ENCODE measurements at regions not wholly inside any gene's neighbourhood (a gene's known extent, or its start where the extent isn't known, plus 50 kb on each side); places are given as distances from the start of the nearest gene placed in this dataset.
A peak's percentile ranks its signal among the peaks of the same experiment; 100 is the strongest.

- in situ Hi-C loops (cut with MboI; ENCODE audit: low pct_unique_long_range_greater_than_20kb, low sequenced_read_pairs), result no loop called here
- DNase-seq, result no peak
These were observed 69.0 kb upstream of the GGTA1 start for GRCh38 chr9:121568343-121569265.

- in situ Hi-C loops (cut with MboI; ENCODE audit: low pct_unique_long_range_greater_than_20kb, low sequenced_read_pairs), result no loop called here
- no peak for DNase-seq
These were observed 69.6 kb upstream of the GGTA1 start for GRCh38 chr9:121569266-121569648.

- in situ Hi-C loops (cut with MboI; ENCODE audit: low pct_unique_long_range_greater_than_20kb, low sequenced_read_pairs), result no loop called here
- no peak for DNase-seq
These were observed 72.9 kb upstream of the GGTA1 start for GRCh38 chr9:121572581-121572980.

- in situ Hi-C loops (cut with MboI; ENCODE audit: low pct_unique_long_range_greater_than_20kb, low sequenced_read_pairs), result no loop called here
These were observed 74.3 kb upstream of the GGTA1 start for GRCh38 chr9:121573717-121574485.

GRCh38 chr9:121574774-121575519 lies 75.3 kb upstream of the GGTA1 start:
- in situ Hi-C loops (cut with MboI; ENCODE audit: low pct_unique_long_range_greater_than_20kb, low sequenced_read_pairs), result no loop called here
- no peak for DNase-seq

More at GRCh38 chr9:121573717-121574485, 74.3 kb upstream of the GGTA1 start:
- no peak for DNase-seq

GRCh38 chr9:121576281-121577075 lies 75.0 kb upstream of the DAB2IP start:
- DNase-seq, result no peak
- in situ Hi-C loops (cut with MboI; ENCODE audit: low pct_unique_long_range_greater_than_20kb, low sequenced_read_pairs), result no loop called here

- no peak for DNase-seq
- in situ Hi-C loops (cut with MboI; ENCODE audit: low pct_unique_long_range_greater_than_20kb, low sequenced_read_pairs), result no loop called here
These were observed 74.3 kb upstream of the DAB2IP start for GRCh38 chr9:121577166-121577565.

- DNase-seq, result no peak
- in situ Hi-C loops (cut with MboI; ENCODE audit: low pct_unique_long_range_greater_than_20kb, low sequenced_read_pairs), result no loop called here
These were observed 73.9 kb upstream of the DAB2IP start for GRCh38 chr9:121577572-121577971.

GRCh38 chr9:121581786-121582600 lies 69.4 kb upstream of the DAB2IP start:
- DNase-seq, result no peak
- in situ Hi-C loops (cut with MboI; ENCODE audit: low pct_unique_long_range_greater_than_20kb, low sequenced_read_pairs), result no loop called here

- in situ Hi-C loops (cut with MboI; ENCODE audit: low pct_unique_long_range_greater_than_20kb, low sequenced_read_pairs), result no loop called here
- peak; percentile 87 for DNase-seq
These were observed 68.8 kb upstream of the DAB2IP start for GRCh38 chr9:121582641-121583040.

- no peak for DNase-seq
- in situ Hi-C loops (cut with MboI; ENCODE audit: low pct_unique_long_range_greater_than_20kb, low sequenced_read_pairs), result no loop called here
These were observed 67.0 kb upstream of the DAB2IP start for GRCh38 chr9:121584421-121584820.

GRCh38 chr9:121587863-121588262 lies 63.6 kb upstream of the DAB2IP start:
- no peak for DNase-seq
- in situ Hi-C loops (cut with MboI; ENCODE audit: low pct_unique_long_range_greater_than_20kb, low sequenced_read_pairs), result no loop called here

- no peak for DNase-seq
- in situ Hi-C loops (cut with MboI; ENCODE audit: low pct_unique_long_range_greater_than_20kb, low sequenced_read_pairs), result no loop called here
These were observed 61.4 kb upstream of the DAB2IP start for GRCh38 chr9:121589986-121590385.

GRCh38 chr9:121592265-121592664 lies 59.2 kb upstream of the DAB2IP start:
- no peak for DNase-seq
- in situ Hi-C loops (cut with MboI; ENCODE audit: low pct_unique_long_range_greater_than_20kb, low sequenced_read_pairs), result no loop called here

GRCh38 chr9:121593066-121593465 lies 58.4 kb upstream of the DAB2IP start:
- no peak for DNase-seq
- in situ Hi-C loops (cut with MboI; ENCODE audit: low pct_unique_long_range_greater_than_20kb, low sequenced_read_pairs), result no loop called here

- DNase-seq, result no peak
- in situ Hi-C loops (cut with MboI; ENCODE audit: low pct_unique_long_range_greater_than_20kb, low sequenced_read_pairs), result no loop called here
These were observed 54.9 kb upstream of the DAB2IP start for GRCh38 chr9:121596515-121596914.

GRCh38 chr9:121597698-121598166 lies 53.7 kb upstream of the DAB2IP start:
- in situ Hi-C loops (cut with MboI; ENCODE audit: low pct_unique_long_range_greater_than_20kb, low sequenced_read_pairs), result no loop called here

More at GRCh38 chr9:121597698-121598166, 53.7 kb upstream of the DAB2IP start:
- DNase-seq, result no peak

All from KBM-7 (cell line).